ENCODE measurements at regions not wholly inside any gene's neighbourhood (a gene's known extent, or its start where the extent isn't known, plus 50 kb on each side); places are given as distances from the start of the nearest gene placed in this dataset.
"Not testable (repeated sequence)": the region's sequence is repeated elsewhere in the genome, so short reads cannot be mapped to it uniquely, and the experiment has no call there.

- H3K9ac ChIP-seq (ENCODE audit: low read length) = no peak overlapping the region
- no CpG with 5 or more reads among the region's 1 CpG for WGBS (ENCODE audit: extremely low coverage, insufficient coverage, low lambda C conversion rate)
- no peak overlapping the region for H3K18ac ChIP-seq (ENCODE audit: low read length)
- no peak overlapping the region for H2BK15ac ChIP-seq (replicated peaks; ENCODE audit: low read depth)
- no peak overlapping the region for H2BK120ac ChIP-seq (ENCODE audit: low read depth, low read length)
- H2BK5ac ChIP-seq (ENCODE audit: low read length) = no peak overlapping the region
- no peaks in the 10 kb centered on the region for H3K27me3 ChIP-seq (ENCODE audit: insufficient read depth, low read length, poor library complexity)
- H4K5ac ChIP-seq (ENCODE audit: low read length) = no peak overlapping the region
- H4K8ac ChIP-seq (ENCODE audit: low read depth, low read length) = no peak overlapping the region
- no peaks in the 10 kb centered on the region for H3K79me1 ChIP-seq (ENCODE audit: low read length)
- no peaks in the 10 kb centered on the region for H3K4me1 ChIP-seq (ENCODE audit: control insufficient read depth, low read depth, low read length)
- no peak overlapping the region for H3K56ac ChIP-seq (ENCODE audit: low read length)
- no peak overlapping the region for H3K4me2 ChIP-seq (ENCODE audit: low read length)
- H3K79me2 ChIP-seq (ENCODE audit: control insufficient read depth, insufficient read depth, low read length) = no peaks in the 10 kb centered on the region
- no peak overlapping the region for H3K4ac ChIP-seq (ENCODE audit: low read depth, low read length)
- H3K27ac ChIP-seq (ENCODE audit: low read depth, low read length) = no peak overlapping the region
- H3K23ac ChIP-seq (ENCODE audit: low read length) = no peak overlapping the region
- no peaks in the 10 kb centered on the region for H3K36me3 ChIP-seq (ENCODE audit: control insufficient read depth, insufficient read depth, low read length)
- DNase-seq = no peak
- H3K4me3 ChIP-seq (ENCODE audit: low read length) = no peak overlapping the region
- no peak overlapping the region for H2AK5ac ChIP-seq (ENCODE audit: low read length)
These were observed 326.6 kb upstream of the CITED2 start for GRCh38 chr6:139701003-139701402.

DNA sequence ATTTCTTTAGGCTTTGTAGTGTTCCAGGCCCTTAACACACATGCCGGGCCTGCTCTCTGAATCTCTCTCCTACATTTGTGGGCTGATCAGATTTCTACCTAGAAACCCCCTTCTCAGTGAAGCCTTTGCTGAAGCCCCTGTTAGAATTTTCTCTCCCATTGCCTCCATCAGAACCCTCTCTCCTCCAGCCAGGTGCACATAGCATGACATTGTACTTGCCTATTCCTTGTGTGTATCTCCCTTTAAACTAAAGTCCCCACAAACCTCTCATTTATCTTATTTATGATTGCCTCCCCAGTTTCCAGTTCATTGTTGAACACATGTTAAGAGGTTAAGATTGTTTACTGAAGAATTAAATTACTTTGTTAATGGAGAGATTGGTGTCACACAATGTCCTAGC lies 325.5 kb upstream of the CITED2 start:
- DNase-seq = no peak
- no peak overlapping the region for H4K8ac ChIP-seq (ENCODE audit: low read depth, low read length)
- no peaks in the 10 kb centered on the region for H3K27me3 ChIP-seq (ENCODE audit: insufficient read depth, low read length, poor library complexity)
- no peaks in the 10 kb centered on the region for H3K79me1 ChIP-seq (ENCODE audit: low read length)
- no peak overlapping the region for H4K5ac ChIP-seq (ENCODE audit: low read length)
- no peak overlapping the region for H3K4ac ChIP-seq (ENCODE audit: low read depth, low read length)
- no peak overlapping the region for H2BK5ac ChIP-seq (ENCODE audit: low read length)
- H3K56ac ChIP-seq (ENCODE audit: low read length) = no peak overlapping the region
- H3K4me1 ChIP-seq (ENCODE audit: control insufficient read depth, low read depth, low read length) = no peaks in the 10 kb centered on the region
- no peak overlapping the region for H3K18ac ChIP-seq (ENCODE audit: low read length)
- H3K23ac ChIP-seq (ENCODE audit: low read length) = no peak overlapping the region
- no peak overlapping the region for H3K9ac ChIP-seq (ENCODE audit: low read length)
- H3K4me2 ChIP-seq (ENCODE audit: low read length) = no peak overlapping the region
- no peak overlapping the region for H2AK5ac ChIP-seq (ENCODE audit: low read length)
- WGBS (ENCODE audit: extremely low coverage, insufficient coverage, low lambda C conversion rate) = no CpG with 5 or more reads among the region's 1 CpG
- no peaks in the 10 kb centered on the region for H3K79me2 ChIP-seq (ENCODE audit: control insufficient read depth, insufficient read depth, low read length)
- H2BK15ac ChIP-seq (replicated peaks; ENCODE audit: low read depth) = no peak overlapping the region
- H3K36me3 ChIP-seq (ENCODE audit: control insufficient read depth, insufficient read depth, low read length) = no peaks in the 10 kb centered on the region
- H3K27ac ChIP-seq (ENCODE audit: low read depth, low read length) = no peak overlapping the region
- H3K4me3 ChIP-seq (ENCODE audit: low read length) = no peak overlapping the region
- no peak overlapping the region for H2BK120ac ChIP-seq (ENCODE audit: low read depth, low read length)

- H3K4me2 ChIP-seq (ENCODE audit: low read length) = no peak overlapping the region
- H2BK120ac ChIP-seq (ENCODE audit: low read depth, low read length) = no peak overlapping the region
- no peaks in the 10 kb centered on the region for H3K27me3 ChIP-seq (ENCODE audit: insufficient read depth, low read length, poor library complexity)
- no peak overlapping the region for H3K4ac ChIP-seq (ENCODE audit: low read depth, low read length)
- H2BK15ac ChIP-seq (replicated peaks; ENCODE audit: low read depth) = no peak overlapping the region
- H3K36me3 ChIP-seq (ENCODE audit: control insufficient read depth, insufficient read depth, low read length) = no peaks in the 10 kb centered on the region
- H3K9ac ChIP-seq (ENCODE audit: low read length) = no peak overlapping the region
- no peak overlapping the region for H3K27ac ChIP-seq (ENCODE audit: low read depth, low read length)
- H3K4me3 ChIP-seq (ENCODE audit: low read length) = no peak overlapping the region
- no peak overlapping the region for H3K18ac ChIP-seq (ENCODE audit: low read length)
- H3K79me2 ChIP-seq (ENCODE audit: control insufficient read depth, insufficient read depth, low read length) = no peaks in the 10 kb centered on the region
- no peak overlapping the region for H4K8ac ChIP-seq (ENCODE audit: low read depth, low read length)
- no peaks in the 10 kb centered on the region for H3K79me1 ChIP-seq (ENCODE audit: low read length)
- no peak overlapping the region for H2AK5ac ChIP-seq (ENCODE audit: low read length)
- no CpG with 5 or more reads among the region's 1 CpG for WGBS (ENCODE audit: extremely low coverage, insufficient coverage, low lambda C conversion rate)
- no peak overlapping the region for H3K23ac ChIP-seq (ENCODE audit: low read length)
- no peak overlapping the region for H3K56ac ChIP-seq (ENCODE audit: low read length)
- H4K5ac ChIP-seq (ENCODE audit: low read length) = no peak overlapping the region
- DNase-seq = no peak
- H2BK5ac ChIP-seq (ENCODE audit: low read length) = no peak overlapping the region
- no peaks in the 10 kb centered on the region for H3K4me1 ChIP-seq (ENCODE audit: control insufficient read depth, low read depth, low read length)
These were observed 324.9 kb upstream of the CITED2 start for GRCh38 chr6:139699335-139699734.

GRCh38 chr6:139698526-139699176 lies 324.2 kb upstream of the CITED2 start:
- DNase-seq = no peak
- Histone ChIP-seq H2BK15ac (replicated peaks; ENCODE audit: low read depth) (no peak overlapping the region), H3K27ac (ENCODE audit: low read depth, low read length) (no peak overlapping the region), H3K79me2 (ENCODE audit: control insufficient read depth, insufficient read depth, low read length) (no peaks in the 10 kb centered on the region), H2BK5ac (ENCODE audit: low read length) (no peak overlapping the region), H3K9ac (ENCODE audit: low read length) (no peak overlapping the region), H3K27me3 (ENCODE audit: insufficient read depth, low read length, poor library complexity) (no peaks in the 10 kb centered on the region), H3K4me2 (ENCODE audit: low read length) (no peak overlapping the region), H2BK120ac (ENCODE audit: low read depth, low read length) (no peak overlapping the region), H3K79me1 (ENCODE audit: low read length) (no peaks in the 10 kb centered on the region), H4K8ac (ENCODE audit: low read depth, low read length) (no peak overlapping the region), H3K36me3 (ENCODE audit: control insufficient read depth, insufficient read depth, low read length) (no peaks in the 10 kb centered on the region), H3K18ac (ENCODE audit: low read length) (no peak overlapping the region), H2AK5ac (ENCODE audit: low read length) (no peak overlapping the region), H3K23ac (ENCODE audit: low read length) (no peak overlapping the region), H3K4ac (ENCODE audit: low read depth, low read length) (no peak overlapping the region), H3K4me1 (ENCODE audit: control insufficient read depth, low read depth, low read length) (no peaks in the 10 kb centered on the region), H3K4me3 (ENCODE audit: low read length) (no peak overlapping the region), H4K5ac (ENCODE audit: low read length) (no peak overlapping the region), H3K56ac (ENCODE audit: low read length) (no peak overlapping the region)
- no CpG with 5 or more reads among the region's 3 CpGs for WGBS (ENCODE audit: extremely low coverage, insufficient coverage, low lambda C conversion rate)

DNA sequence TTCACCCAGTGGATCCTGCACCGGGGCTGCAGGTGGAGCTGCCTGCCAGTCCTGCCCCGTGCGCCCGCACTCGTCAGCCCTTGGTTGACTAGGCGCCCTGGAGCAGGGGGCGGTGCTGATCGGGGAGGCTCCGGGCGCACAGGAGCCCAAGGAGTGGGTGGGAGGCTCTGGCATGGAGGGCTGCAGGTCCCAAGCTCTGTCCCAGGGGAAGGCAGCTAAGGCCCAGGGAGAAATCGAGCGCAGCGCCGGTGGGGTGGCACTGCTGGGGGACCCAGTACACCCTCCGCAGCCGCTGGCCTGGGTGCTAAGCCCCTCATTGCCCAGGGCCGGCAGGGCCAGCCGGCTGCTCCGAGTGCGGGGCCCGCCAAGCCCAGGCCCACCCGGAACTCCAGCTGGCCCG lies 323.4 kb upstream of the CITED2 start:
- not testable (repeated sequence) for H3K4ac ChIP-seq (ENCODE audit: low read depth, low read length); H2AK5ac ChIP-seq (ENCODE audit: low read length); H3K56ac ChIP-seq (ENCODE audit: low read length); H3K27ac ChIP-seq (ENCODE audit: low read depth, low read length); H3K9ac ChIP-seq (ENCODE audit: low read length); H3K79me1 ChIP-seq (ENCODE audit: low read length); H3K4me3 ChIP-seq (ENCODE audit: low read length); H3K4me1 ChIP-seq (ENCODE audit: control insufficient read depth, low read depth, low read length); H2BK120ac ChIP-seq (ENCODE audit: low read depth, low read length); H2BK15ac ChIP-seq (replicated peaks; ENCODE audit: low read depth); DNase-seq; H2BK5ac ChIP-seq (ENCODE audit: low read length); H3K79me2 ChIP-seq (ENCODE audit: control insufficient read depth, insufficient read depth, low read length); H4K5ac ChIP-seq (ENCODE audit: low read length); H3K23ac ChIP-seq (ENCODE audit: low read length); H4K8ac ChIP-seq (ENCODE audit: low read depth, low read length); H3K18ac ChIP-seq (ENCODE audit: low read length); H3K36me3 ChIP-seq (ENCODE audit: control insufficient read depth, insufficient read depth, low read length); H3K4me2 ChIP-seq (ENCODE audit: low read length); H3K27me3 ChIP-seq (ENCODE audit: insufficient read depth, low read length, poor library complexity)
- no CpG with 5 or more reads among the region's 23 CpGs for WGBS (ENCODE audit: extremely low coverage, insufficient coverage, low lambda C conversion rate)

DNA sequence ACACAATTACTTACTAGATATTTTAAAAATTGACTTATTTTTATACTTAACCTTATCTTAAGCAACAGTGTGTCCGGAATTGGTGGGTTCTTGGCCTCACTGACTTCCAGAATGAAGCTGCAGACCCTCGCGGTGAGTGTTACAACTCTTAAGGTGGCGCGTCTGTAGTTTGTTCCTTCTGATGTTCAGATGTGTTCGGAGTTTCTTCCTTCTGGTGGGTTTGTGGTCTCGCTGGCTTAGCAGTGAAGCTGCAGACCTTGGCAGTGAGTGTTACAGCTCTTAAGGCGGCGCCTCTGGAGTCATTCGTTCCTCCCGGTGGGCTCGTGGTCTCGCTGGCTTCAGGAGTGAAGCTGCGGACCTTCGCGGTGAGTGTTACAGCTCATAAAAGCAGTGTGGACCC lies 322.5 kb upstream of the CITED2 start:
- not testable (repeated sequence) for H2AK5ac ChIP-seq (ENCODE audit: low read length); H3K9ac ChIP-seq (ENCODE audit: low read length); H3K4me2 ChIP-seq (ENCODE audit: low read length); DNase-seq; H2BK120ac ChIP-seq (ENCODE audit: low read depth, low read length); H2BK5ac ChIP-seq (ENCODE audit: low read length); H3K79me2 ChIP-seq (ENCODE audit: control insufficient read depth, insufficient read depth, low read length); H2BK15ac ChIP-seq (replicated peaks; ENCODE audit: low read depth); H3K4ac ChIP-seq (ENCODE audit: low read depth, low read length); H3K18ac ChIP-seq (ENCODE audit: low read length); H3K23ac ChIP-seq (ENCODE audit: low read length); H3K56ac ChIP-seq (ENCODE audit: low read length); H3K4me1 ChIP-seq (ENCODE audit: control insufficient read depth, low read depth, low read length); H3K4me3 ChIP-seq (ENCODE audit: low read length); H3K27me3 ChIP-seq (ENCODE audit: insufficient read depth, low read length, poor library complexity); H4K5ac ChIP-seq (ENCODE audit: low read length); H3K36me3 ChIP-seq (ENCODE audit: control insufficient read depth, insufficient read depth, low read length); H4K8ac ChIP-seq (ENCODE audit: low read depth, low read length); H3K79me1 ChIP-seq (ENCODE audit: low read length); H3K27ac ChIP-seq (ENCODE audit: low read depth, low read length)
- no CpG with 5 or more reads among the region's 16 CpGs for WGBS (ENCODE audit: extremely low coverage, insufficient coverage, low lambda C conversion rate)

All from mesendoderm (in vitro differentiated cells).